ENCODE measurements at regions not wholly inside any gene's neighbourhood (a gene's known extent, or its start where the extent isn't known, plus 50 kb on each side); places are given as distances from the start of the nearest gene placed in this dataset.

DNA sequence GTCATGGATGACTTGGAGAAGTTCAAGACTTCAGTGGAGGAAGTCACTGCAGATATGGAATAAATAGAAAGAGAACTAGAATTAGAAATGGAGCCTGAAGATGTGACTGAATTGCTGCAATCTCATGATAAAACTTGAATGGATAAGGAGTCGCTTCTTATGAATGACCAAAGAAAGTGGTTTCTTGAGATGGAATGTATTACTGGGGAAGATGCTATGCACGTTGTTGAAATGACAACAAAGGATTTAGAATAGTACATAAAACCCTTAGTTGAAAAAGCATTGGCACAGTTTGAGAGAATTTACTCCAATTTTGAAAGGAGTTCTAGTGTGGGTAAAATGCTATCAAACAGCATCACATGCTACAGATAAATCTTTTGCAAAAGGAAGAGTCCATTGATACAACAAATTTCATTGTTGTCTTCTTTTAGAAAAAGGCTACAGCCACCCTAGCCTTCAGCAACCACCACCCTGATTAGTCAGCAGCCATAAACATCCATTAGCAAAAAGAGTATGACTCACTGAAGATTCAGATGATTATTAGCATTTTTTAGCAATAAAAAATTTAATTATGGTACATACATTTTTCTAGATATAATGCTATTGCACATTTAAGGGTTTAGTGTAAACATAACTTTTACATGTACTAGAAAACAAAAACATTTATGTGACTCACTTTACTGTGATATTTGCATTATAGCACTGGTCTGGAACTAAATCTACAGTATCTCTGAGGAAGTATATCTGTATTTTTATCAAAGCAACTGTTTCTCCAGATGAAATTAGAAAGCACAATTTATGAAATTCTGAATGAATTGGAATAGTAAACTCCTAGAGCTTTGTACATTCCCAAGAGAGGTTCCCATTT, 110.5 kb upstream of the TACR1 start:
- TF ChIP-seq, protein P1, sequence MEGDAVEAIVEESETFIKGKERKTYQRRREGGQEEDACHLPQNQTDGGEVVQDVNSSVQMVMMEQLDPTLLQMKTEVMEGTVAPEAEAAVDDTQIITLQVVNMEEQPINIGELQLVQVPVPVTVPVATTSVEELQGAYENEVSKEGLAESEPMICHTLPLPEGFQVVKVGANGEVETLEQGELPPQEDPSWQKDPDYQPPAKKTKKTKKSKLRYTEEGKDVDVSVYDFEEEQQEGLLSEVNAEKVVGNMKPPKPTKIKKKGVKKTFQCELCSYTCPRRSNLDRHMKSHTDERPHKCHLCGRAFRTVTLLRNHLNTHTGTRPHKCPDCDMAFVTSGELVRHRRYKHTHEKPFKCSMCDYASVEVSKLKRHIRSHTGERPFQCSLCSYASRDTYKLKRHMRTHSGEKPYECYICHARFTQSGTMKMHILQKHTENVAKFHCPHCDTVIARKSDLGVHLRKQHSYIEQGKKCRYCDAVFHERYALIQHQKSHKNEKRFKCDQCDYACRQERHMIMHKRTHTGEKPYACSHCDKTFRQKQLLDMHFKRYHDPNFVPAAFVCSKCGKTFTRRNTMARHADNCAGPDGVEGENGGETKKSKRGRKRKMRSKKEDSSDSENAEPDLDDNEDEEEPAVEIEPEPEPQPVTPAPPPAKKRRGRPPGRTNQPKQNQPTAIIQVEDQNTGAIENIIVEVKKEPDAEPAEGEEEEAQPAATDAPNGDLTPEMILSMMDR (IDR thresholded peaks at IDR 0.05): no peak
- TF ChIP-seq POLR2A (IDR thresholded peaks at IDR 0.05): no peak
